ENCODE measurements at regions not wholly inside any gene's neighbourhood (a gene's known extent, or its start where the extent isn't known, plus 50 kb on each side); places are given as distances from the start of the nearest gene placed in this dataset.

DNA sequence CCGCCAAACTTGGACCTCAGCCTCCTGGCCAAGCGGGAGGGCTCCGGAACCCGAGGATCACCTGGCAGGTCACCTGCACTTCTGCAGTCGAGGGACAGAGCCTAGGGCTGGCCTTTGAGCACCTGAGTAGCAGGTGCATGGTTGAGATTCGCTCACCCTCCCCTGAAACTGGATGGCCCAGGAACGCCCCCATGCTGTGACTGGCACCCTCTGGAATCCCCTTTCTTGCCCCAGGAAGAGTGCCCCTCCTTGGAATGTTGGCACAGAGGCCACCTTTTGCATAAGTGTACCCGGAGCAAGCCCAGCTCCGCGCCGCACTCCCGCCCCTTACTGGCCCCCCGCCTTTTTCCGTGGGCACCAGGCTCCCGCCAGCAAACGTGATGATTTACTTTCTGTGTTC, 112.5 kb upstream of the IER5L start:
- Histone ChIP-seq H3K27me3 (ENCODE audit: insufficient read depth) (no peaks in the 10 kb centered on the region), H3K4me3 (ENCODE audit: low read depth in 2 of 2, low read length in 1 of 2) (no peak overlapping the region), H4K20me1 (ENCODE audit: insufficient read depth) (no peaks in the 10 kb centered on the region), H3K4me1 (ENCODE audit: control insufficient read depth in 1 of 2, insufficient read depth in 2 of 2, low read depth in 1 of 2, low read length in 1 of 2) (no peaks in the 10 kb centered on the region), H3K9me3 (peaks cover 6% of the 10 kb centered on the region; the same call in 1 of the 2 replicates), H3K36me3 (replicated peaks in 1 of 2; ENCODE audit: control insufficient read depth in 1 of 2, insufficient read depth in 2 of 2, low read length in 1 of 2) (no peaks in the 10 kb centered on the region), H3K9me2 (no peaks in the 10 kb centered on the region), H3K27ac (ENCODE audit: low read depth in 2 of 2, low read length in 1 of 2) (no peak overlapping the region), H3K4me2 (no peak overlapping the region), H3F3A (replicated peaks; ENCODE audit: insufficient read depth) (no peaks in the 10 kb centered on the region), H2AFZ (ENCODE audit: low read depth) (no peak overlapping the region), H3K9ac (no peak overlapping the region), H3K79me2 (ENCODE audit: insufficient read depth) (no peaks in the 10 kb centered on the region)
- ChIA-PET CTCF (interaction anchor here (1.3 kb wide), 1 partner anchor 147 kb away, joined by 3 read pairs; no protein-coding TSS in a partner anchor), POLR2A (no interaction called here)
- WGBS (ENCODE audit: low lambda C conversion rate): 85% methylated on average over 14 of the region's 16 CpGs
- TF ChIP-seq EP300 (IDR thresholded peaks at IDR 0.05; ENCODE audit: borderline replicate concordance in 1 of 2, low read depth in 1 of 2, low read length in 1 of 2) (no peak), GABPA (IDR thresholded peaks at IDR 0.05; ENCODE audit: low read depth) (no peak), JUND (IDR thresholded peaks at IDR 0.05) (no peak), YY1 (IDR thresholded peaks at IDR 0.05; ENCODE audit: low read depth) (no peak)
- TF ChIP-seq, protein P1, sequence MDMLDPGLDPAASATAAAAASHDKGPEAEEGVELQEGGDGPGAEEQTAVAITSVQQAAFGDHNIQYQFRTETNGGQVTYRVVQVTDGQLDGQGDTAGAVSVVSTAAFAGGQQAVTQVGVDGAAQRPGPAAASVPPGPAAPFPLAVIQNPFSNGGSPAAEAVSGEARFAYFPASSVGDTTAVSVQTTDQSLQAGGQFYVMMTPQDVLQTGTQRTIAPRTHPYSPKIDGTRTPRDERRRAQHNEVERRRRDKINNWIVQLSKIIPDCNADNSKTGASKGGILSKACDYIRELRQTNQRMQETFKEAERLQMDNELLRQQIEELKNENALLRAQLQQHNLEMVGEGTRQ (IDR thresholded peaks at IDR 0.05; ENCODE audit: borderline replicate concordance, low read depth, low read length): no peak
- TF ChIP-seq, protein P2, sequence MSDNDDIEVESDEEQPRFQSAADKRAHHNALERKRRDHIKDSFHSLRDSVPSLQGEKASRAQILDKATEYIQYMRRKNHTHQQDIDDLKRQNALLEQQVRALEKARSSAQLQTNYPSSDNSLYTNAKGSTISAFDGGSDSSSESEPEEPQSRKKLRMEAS (IDR thresholded peaks at IDR 0.05; ENCODE audit: low read depth): no peak
- TF ChIP-seq, protein P3, sequence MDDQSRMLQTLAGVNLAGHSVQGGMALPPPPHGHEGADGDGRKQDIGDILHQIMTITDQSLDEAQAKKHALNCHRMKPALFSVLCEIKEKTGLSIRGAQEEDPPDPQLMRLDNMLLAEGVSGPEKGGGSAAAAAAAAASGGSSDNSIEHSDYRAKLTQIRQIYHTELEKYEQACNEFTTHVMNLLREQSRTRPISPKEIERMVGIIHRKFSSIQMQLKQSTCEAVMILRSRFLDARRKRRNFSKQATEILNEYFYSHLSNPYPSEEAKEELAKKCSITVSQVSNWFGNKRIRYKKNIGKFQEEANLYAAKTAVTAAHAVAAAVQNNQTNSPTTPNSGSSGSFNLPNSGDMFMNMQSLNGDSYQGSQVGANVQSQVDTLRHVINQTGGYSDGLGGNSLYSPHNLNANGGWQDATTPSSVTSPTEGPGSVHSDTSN (IDR thresholded peaks at IDR 0.05): no peak
- DNase-seq: no peak

DNA sequence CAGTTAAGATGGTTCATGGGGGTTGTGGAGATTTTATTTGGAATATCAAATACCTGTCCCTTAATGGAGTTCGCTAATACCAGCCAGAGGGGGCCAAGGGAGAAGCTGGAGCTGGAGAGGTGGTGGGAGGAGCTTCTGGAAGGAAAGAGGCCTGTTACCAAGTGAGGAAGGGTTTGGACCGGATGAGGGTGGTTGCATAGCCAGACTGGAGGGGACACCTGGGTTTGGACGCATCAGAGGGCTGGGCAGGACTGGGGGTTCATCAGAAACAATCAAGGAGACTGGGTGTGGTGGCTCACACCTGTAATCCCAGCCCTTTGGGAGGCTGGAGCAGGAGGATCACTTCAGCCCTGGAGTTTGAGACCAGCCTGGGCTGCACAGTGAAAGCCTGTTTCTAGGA, 111.8 kb upstream of the IER5L start:
- POLR2A ChIA-PET: no interaction called here
- CTCF ChIA-PET: interaction anchor here (1.3 kb wide), 1 partner anchor 146 kb away, joined by 3 read pairs; no protein-coding TSS in a partner anchor
- no peak overlapping the region for H3K27ac ChIP-seq (ENCODE audit: low read depth in 2 of 2, low read length in 1 of 2)

More for the DNA sequence above, 111.8 kb upstream of the IER5L start:
- Histone ChIP-seq H3K36me3 (replicated peaks in 1 of 2; ENCODE audit: control insufficient read depth in 1 of 2, insufficient read depth in 2 of 2, low read length in 1 of 2) (no peaks in the 10 kb centered on the region), H2AFZ (ENCODE audit: low read depth) (no peak overlapping the region), H3K9me2 (no peaks in the 10 kb centered on the region), H4K20me1 (ENCODE audit: insufficient read depth) (no peaks in the 10 kb centered on the region), H3F3A (replicated peaks; ENCODE audit: insufficient read depth) (no peaks in the 10 kb centered on the region), H3K79me2 (ENCODE audit: insufficient read depth) (no peaks in the 10 kb centered on the region), H3K4me1 (ENCODE audit: control insufficient read depth in 1 of 2, insufficient read depth in 2 of 2, low read depth in 1 of 2, low read length in 1 of 2) (no peaks in the 10 kb centered on the region), H3K4me3 (ENCODE audit: low read depth in 2 of 2, low read length in 1 of 2) (no peak overlapping the region), H3K9me3 (no peaks in the 10 kb centered on the region), H3K27me3 (ENCODE audit: insufficient read depth) (no peaks in the 10 kb centered on the region), H3K9ac (no peak overlapping the region), H3K4me2 (no peak overlapping the region)
- TF ChIP-seq, protein P4, sequence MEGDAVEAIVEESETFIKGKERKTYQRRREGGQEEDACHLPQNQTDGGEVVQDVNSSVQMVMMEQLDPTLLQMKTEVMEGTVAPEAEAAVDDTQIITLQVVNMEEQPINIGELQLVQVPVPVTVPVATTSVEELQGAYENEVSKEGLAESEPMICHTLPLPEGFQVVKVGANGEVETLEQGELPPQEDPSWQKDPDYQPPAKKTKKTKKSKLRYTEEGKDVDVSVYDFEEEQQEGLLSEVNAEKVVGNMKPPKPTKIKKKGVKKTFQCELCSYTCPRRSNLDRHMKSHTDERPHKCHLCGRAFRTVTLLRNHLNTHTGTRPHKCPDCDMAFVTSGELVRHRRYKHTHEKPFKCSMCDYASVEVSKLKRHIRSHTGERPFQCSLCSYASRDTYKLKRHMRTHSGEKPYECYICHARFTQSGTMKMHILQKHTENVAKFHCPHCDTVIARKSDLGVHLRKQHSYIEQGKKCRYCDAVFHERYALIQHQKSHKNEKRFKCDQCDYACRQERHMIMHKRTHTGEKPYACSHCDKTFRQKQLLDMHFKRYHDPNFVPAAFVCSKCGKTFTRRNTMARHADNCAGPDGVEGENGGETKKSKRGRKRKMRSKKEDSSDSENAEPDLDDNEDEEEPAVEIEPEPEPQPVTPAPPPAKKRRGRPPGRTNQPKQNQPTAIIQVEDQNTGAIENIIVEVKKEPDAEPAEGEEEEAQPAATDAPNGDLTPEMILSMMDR (IDR thresholded peaks at IDR 0.05): no peak
- no peak for TF ChIP-seq CHD2 (IDR thresholded peaks at IDR 0.05; ENCODE audit: low read length, partially characterized antibody)
- TF ChIP-seq RCOR1 (IDR thresholded peaks at IDR 0.05; ENCODE audit: low read length): no peak
- TF ChIP-seq, protein P3 (IDR thresholded peaks at IDR 0.05): no peak
- no peak for TF ChIP-seq MEF2A (IDR thresholded peaks at IDR 0.05; ENCODE audit: borderline replicate concordance, low read depth)
- TF ChIP-seq TCF12 (IDR thresholded peaks at IDR 0.05): no peak
- TF ChIP-seq SIN3A (IDR thresholded peaks at IDR 0.05; ENCODE audit: borderline replicate concordance, low read depth, low read length): no peak
- TF ChIP-seq RAD21 (IDR thresholded peaks at IDR 0.05; ENCODE audit: low read length): no peak
- no peak for TF ChIP-seq NRF1 (IDR thresholded peaks at IDR 0.05; ENCODE audit: low read depth, low read length)
- TF ChIP-seq FOXJ3 (CRISPR knock-in tag; IDR thresholded peaks at IDR 0.05): no peak
- TF ChIP-seq ELF1 (IDR thresholded peaks at IDR 0.05): no peak
- 68% methylated on average over 3 of the region's 3 CpGs for WGBS (ENCODE audit: low lambda C conversion rate)
- no peak for DNase-seq
